Muscle layer of colon (tissue), 2 donors: ENCODE measurements at regions not wholly inside any gene's neighbourhood (a gene's known extent, or its start where the extent isn't known, plus 50 kb on each side); places are given as distances from the start of the nearest gene placed in this dataset.

Source experiments
- H3K27ac ChIP-seq: one replicate; pipeline ENCODE4 v1.7.0; 2013; ENCODE audit warnings: low read depth, mild to moderate bottlenecking, low read length, moderate library complexity
- H3K27me3 ChIP-seq, 2 donors: one replicate each; pipeline ENCODE4 v1.7.0; 2013; ENCODE audit warnings: low read length in 2 of 2, mild to moderate bottlenecking in 2 of 2; ENCODE audit not compliant: insufficient read depth in 2 of 2, control insufficient read depth in 1 of 2
- H3K36me3 ChIP-seq: one replicate; pipeline ENCODE4 v1.7.0; 2013; ENCODE audit warnings: mild to moderate bottlenecking, low read length; ENCODE audit not compliant: insufficient read depth
- H3K4me1 ChIP-seq: one replicate; pipeline ENCODE4 v1.7.0; 2013; ENCODE audit warnings: mild to moderate bottlenecking, low read length; ENCODE audit not compliant: insufficient read depth
- H3K4me3 ChIP-seq, 2 donors: one replicate each; pipeline ENCODE4 v1.7.0; 2013; ENCODE audit warnings: low read length in 2 of 2, low read depth in 1 of 2, mild to moderate bottlenecking in 1 of 2, moderate library complexity in 1 of 2
- H3K9ac ChIP-seq: one replicate; pipeline ENCODE4 v1.7.0; 2013; ENCODE audit warnings: low read length
- H3K9me3 ChIP-seq: one replicate; pipeline ENCODE4 v1.7.0; 2013; ENCODE audit warnings: mild to moderate bottlenecking, low read length
- donor health status: abdominal sarcoma.
- donor health status: Adenocarcinoma of cecum.

GRCh38 chr10:63722537-63722936, 201.3 kb downstream of the REEP3 start:
- Histone ChIP-seq H3K4me3 (no peak overlapping the region), H3K4me1 (peaks cover 11% of the 10 kb centered on the region), H3K27me3 (no peaks in the 10 kb centered on the region), H3K36me3 (no peaks in the 10 kb centered on the region), H3K9ac (no peak overlapping the region), H3K27ac (peak overlapping the region; percentile 35), H3K9me3 (no peaks in the 10 kb centered on the region)

GRCh38 chr10:63723320-63723719, 202.1 kb downstream of the REEP3 start:
- Histone ChIP-seq H3K36me3 (no peaks in the 10 kb centered on the region), H3K9ac (no peak overlapping the region), H3K4me3 (no peak overlapping the region), H3K4me1 (peaks cover 11% of the 10 kb centered on the region), H3K27ac (no peak overlapping the region), H3K9me3 (no peaks in the 10 kb centered on the region), H3K27me3 (no peaks in the 10 kb centered on the region)

- Histone ChIP-seq H3K27ac (no peak overlapping the region), H3K4me3 (no peak overlapping the region), H3K4me1 (peaks cover 11% of the 10 kb centered on the region), H3K9ac (no peak overlapping the region), H3K27me3 (no peaks in the 10 kb centered on the region), H3K36me3 (no peaks in the 10 kb centered on the region), H3K9me3 (no peaks in the 10 kb centered on the region)
These were observed 202.5 kb downstream of the REEP3 start for GRCh38 chr10:63723741-63724140.

DNA sequence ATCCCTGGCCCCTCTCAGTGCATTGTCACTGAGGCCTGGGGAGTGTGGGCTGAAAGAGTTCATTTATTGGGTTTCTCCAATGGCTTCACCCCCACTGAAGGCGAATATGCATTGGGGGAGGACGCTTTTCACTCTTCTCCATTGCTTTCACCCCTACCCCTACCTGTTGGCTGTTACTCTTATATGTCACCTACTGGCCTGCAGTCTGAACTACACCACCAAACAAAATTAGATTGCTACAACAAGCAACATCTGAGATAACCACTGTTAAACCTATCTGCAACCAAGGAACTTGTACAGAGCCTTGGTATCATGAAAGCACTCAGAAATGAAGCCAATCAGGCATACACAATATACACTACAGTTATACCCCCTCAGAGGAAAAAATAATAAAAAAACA, 203.7 kb downstream of the REEP3 start:
- H3K36me3 ChIP-seq: no peaks in the 10 kb centered on the region
- H3K9ac ChIP-seq: no peak overlapping the region
- H3K4me1 ChIP-seq: peaks cover 11% of the 10 kb centered on the region
- no peak overlapping the region for H3K4me3 ChIP-seq
- no peaks in the 10 kb centered on the region for H3K27me3 ChIP-seq
- no peak overlapping the region for H3K27ac ChIP-seq
- H3K9me3 ChIP-seq: no peaks in the 10 kb centered on the region

GRCh38 chr10:63726867-63727266, 205.7 kb downstream of the REEP3 start:
- Histone ChIP-seq H3K27ac (no peak overlapping the region), H3K36me3 (no peaks in the 10 kb centered on the region), H3K4me3 (no peak overlapping the region), H3K9ac (no peak overlapping the region), H3K27me3 (no peaks in the 10 kb centered on the region), H3K9me3 (no peaks in the 10 kb centered on the region), H3K4me1 (peaks cover 11% of the 10 kb centered on the region)

- Histone ChIP-seq H3K4me1 (peaks cover 4% of the 10 kb centered on the region), H3K27me3 (no peaks in the 10 kb centered on the region)
These were observed 206.4 kb downstream of the REEP3 start for GRCh38 chr10:63727636-63728035.

DNA sequence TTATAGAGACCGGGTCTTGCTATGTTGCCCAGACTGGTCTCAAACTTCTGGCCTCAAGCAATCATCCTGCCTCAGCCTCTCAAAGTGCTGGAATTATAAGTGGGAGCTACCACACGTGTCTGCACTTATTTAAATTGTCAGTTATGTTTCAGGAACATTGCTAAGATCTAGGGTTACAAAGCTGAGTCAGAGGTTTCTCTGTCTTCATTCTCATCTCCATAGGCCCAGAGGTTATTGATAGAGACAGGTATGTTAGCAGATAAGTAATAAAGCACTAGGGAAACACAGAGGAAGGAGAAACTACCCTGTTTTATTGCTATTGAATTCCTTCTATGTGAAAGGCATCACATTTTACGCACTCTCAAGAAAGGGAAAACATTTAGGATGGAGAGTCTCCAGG, 214.1 kb downstream of the REEP3 start:
- Histone ChIP-seq H3K9me3 (no peaks in the 10 kb centered on the region), H3K9ac (no peak overlapping the region), H3K27ac (no peak overlapping the region), H3K4me3 (no peak overlapping the region), H3K36me3 (no peaks in the 10 kb centered on the region), H3K4me1 (no peaks in the 10 kb centered on the region), H3K27me3 (no peaks in the 10 kb centered on the region)

More at GRCh38 chr10:63727636-63728035, 206.4 kb downstream of the REEP3 start:
- Histone ChIP-seq H3K9me3 (no peaks in the 10 kb centered on the region), H3K9ac (no peak overlapping the region), H3K27ac (no peak overlapping the region), H3K36me3 (no peaks in the 10 kb centered on the region), H3K4me3 (no peak overlapping the region)

DNA sequence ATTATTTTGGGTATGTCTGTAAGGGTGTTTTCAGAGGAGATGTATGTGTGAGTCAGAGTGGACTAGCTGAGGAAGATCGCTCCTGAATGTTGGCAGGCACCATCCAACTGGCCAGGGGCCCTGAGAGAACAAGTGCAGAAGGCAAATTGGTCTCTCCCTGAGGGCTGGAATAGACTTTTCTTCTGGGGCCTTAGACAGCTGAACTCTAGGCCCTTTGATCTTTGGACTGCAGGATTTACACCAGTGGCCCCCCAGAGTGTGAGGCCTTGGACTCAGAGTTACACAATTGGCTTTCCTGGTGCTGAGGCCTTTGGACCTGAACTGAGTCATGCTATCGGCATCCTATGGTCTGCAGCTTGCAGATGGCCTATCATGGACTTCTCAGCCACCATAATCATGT, 217.2 kb downstream of the REEP3 start:
- H3K36me3 ChIP-seq: no peaks in the 10 kb centered on the region
- H3K9me3 ChIP-seq: no peaks in the 10 kb centered on the region
- no peak overlapping the region for H3K4me3 ChIP-seq
- no peaks in the 10 kb centered on the region for H3K27me3 ChIP-seq
- H3K27ac ChIP-seq: no peak overlapping the region
- H3K9ac ChIP-seq: no peak overlapping the region
- H3K4me1 ChIP-seq: no peaks in the 10 kb centered on the region

DNA sequence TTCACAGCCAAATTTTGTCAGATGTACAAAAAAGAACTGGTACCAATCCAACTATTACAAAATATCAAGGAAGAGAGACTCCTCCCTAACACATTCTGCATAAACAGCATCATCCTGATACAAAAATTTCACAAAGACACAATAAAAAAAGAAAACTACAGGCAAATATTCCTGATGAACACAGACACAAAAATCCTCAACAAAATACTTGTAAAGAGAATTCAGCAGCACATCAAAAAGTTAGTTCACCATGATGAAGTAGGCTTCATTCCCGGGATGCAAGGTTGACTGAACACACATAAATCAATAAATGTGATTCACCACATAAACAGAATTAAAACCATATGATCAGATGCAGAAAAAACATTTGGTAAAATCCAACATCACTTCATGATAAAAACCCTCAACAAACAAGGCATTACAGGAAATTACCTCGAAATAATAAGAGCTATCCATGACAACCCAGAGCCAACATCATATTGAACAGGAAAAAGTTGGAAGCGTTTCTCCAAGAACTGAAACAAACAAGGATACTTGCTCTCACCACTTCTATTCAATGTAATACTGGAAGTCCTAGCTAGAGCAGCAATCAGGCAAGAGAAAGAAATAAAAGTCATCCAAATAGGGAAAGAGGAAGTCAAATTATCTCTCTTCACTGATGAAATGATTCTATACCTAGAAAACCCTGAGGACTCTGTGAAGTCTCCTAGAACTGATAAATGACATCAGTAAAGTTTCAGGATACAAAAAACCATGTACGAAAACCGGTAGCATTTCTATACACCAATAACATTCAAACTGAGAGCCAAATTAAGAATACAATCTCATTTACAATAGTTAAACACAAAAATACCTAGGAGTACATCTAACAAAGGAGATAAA, 223.1 kb downstream of the REEP3 start:
- no peak overlapping the region for H3K27ac ChIP-seq
- H3K4me3 ChIP-seq: no peak overlapping the region
- H3K9ac ChIP-seq: no peak overlapping the region

DNA sequence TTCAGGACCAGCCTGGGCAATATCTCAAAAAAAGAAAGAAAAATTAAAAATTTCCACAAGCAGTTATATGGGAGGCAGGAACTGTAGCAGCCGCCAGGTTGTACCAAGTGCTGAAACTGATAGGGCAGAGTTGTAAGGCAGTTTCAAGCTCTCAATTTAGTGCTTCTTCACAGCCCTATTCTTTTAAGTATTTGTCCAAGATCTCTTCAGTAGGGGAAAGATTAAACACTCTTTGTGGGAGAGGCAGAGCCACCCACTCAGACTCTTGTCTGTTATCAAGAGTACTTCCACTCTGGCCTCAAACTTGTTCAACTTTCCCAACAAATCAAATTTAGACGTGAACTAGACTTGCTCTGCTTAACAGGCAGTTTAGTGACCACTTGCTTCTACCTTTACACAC, 228.7 kb downstream of the REEP3 start:
- H3K4me3 ChIP-seq: no peak overlapping the region
- H3K9me3 ChIP-seq: no peaks in the 10 kb centered on the region
- H3K27ac ChIP-seq: no peak overlapping the region
- no peak overlapping the region for H3K9ac ChIP-seq
- H3K27me3 ChIP-seq: no peaks in the 10 kb centered on the region
- no peaks in the 10 kb centered on the region for H3K36me3 ChIP-seq
- no peaks in the 10 kb centered on the region for H3K4me1 ChIP-seq

More for the DNA sequence above, 223.1 kb downstream of the REEP3 start:
- H3K27me3 ChIP-seq: no peaks in the 10 kb centered on the region
- H3K4me1 ChIP-seq: no peaks in the 10 kb centered on the region
- H3K36me3 ChIP-seq: no peaks in the 10 kb centered on the region
- no peaks in the 10 kb centered on the region for H3K9me3 ChIP-seq

DNA sequence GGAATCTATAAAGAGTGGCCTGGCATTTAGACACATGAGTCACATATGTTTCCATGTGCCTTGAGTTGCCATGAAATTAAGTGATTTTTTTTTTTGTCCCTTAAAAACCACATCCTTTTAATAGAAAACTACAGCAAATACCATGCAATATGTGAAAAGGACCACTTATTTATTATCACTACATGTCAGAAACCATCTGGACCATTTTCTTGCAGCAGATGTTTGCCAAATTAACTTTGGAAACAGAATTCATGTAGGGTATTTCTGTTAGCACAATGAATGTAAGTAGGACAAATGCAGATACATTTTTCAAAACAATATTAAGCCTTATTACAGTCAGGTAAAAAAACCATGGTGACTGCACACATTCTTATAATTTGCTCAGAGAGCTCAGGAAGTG, 230.6 kb downstream of the REEP3 start:
- no peaks in the 10 kb centered on the region for H3K4me1 ChIP-seq
- H3K27me3 ChIP-seq: no peaks in the 10 kb centered on the region
- H3K9me3 ChIP-seq: no peaks in the 10 kb centered on the region
- H3K27ac ChIP-seq: no peak overlapping the region
- H3K9ac ChIP-seq: no peak overlapping the region
- H3K4me3 ChIP-seq: no peak overlapping the region
- H3K36me3 ChIP-seq: no peaks in the 10 kb centered on the region

DNA sequence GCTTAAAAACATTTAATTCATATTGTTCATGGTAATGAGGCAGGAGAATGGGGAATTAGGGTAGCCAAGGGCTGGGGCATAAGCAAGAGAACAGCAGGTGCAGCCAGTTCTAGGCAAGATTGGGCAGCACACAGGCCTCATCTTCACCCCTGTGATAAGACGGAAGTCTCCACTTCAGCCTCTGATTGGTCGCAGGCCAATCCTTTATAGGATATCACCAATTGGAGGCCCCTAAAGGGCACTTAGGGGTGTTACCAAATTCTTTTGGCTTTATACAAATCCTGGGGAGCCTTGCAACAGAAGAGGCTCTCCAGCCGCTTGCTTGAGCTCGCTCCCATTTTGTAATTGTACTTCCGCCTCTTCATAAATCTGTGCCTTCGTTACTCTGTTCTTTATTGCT, 231.1 kb downstream of the REEP3 start:
- Histone ChIP-seq H3K9ac (no peak overlapping the region), H3K27me3 (no peaks in the 10 kb centered on the region), H3K36me3 (no peaks in the 10 kb centered on the region), H3K4me3 (no peak overlapping the region), H3K4me1 (no peaks in the 10 kb centered on the region), H3K27ac (no peak overlapping the region), H3K9me3 (no peaks in the 10 kb centered on the region)
